HL-60 (cell line): ENCODE measurements at regions not wholly inside any gene's neighbourhood (a gene's known extent, or its start where the extent isn't known, plus 50 kb on each side); places are given as distances from the start of the nearest gene placed in this dataset.

Source experiments
- POLR2AphosphoS5 ChIP-seq: IDR thresholded peaks from 2 replicates; pipeline ENCODE4 v1.6.1; 2012; ENCODE audit warnings: low read depth
- TF ChIP-seq, protein P1 (sequence below): IDR thresholded peaks from one replicate; pipeline ENCODE4 v1.5.1; 2011; ENCODE audit warnings: low read length, control low read depth, inconsistent platforms; ENCODE audit not compliant: insufficient read depth

DNA sequence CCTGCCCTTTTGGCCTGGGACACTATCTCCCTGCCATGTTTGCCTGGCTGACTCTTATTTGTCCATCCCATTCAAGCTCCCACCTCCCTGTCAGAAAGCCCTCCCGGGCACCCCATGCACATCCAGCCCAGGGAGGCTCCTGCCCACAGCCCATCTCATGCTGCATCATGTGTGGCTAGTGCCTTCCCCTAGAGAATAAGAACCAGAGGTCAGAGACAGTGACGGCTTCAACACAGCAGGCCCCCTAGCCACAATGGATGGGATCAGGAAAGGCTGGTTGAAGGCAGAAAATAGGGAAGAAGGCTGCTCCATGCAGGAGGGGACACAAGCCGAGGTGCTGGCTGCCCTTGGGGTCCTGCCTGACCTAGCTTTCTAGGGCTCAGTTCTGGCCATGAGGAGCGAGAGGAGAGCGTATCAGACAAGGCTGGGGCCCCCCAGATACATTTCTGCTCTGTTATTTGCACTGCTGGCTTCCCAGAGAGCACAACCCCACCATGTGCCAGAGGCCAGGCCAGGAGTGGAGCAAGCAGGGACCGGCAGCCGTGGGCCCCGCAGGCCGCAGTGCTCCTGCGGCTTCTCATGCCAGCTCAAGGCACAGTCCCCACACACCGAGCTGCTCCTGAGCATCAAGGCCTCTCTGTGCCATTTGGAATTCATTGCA lies 161.1 kb upstream of the ZMIZ1 start:
- TF ChIP-seq POLR2AphosphoS5, result no peak
- TF ChIP-seq, protein P1, sequence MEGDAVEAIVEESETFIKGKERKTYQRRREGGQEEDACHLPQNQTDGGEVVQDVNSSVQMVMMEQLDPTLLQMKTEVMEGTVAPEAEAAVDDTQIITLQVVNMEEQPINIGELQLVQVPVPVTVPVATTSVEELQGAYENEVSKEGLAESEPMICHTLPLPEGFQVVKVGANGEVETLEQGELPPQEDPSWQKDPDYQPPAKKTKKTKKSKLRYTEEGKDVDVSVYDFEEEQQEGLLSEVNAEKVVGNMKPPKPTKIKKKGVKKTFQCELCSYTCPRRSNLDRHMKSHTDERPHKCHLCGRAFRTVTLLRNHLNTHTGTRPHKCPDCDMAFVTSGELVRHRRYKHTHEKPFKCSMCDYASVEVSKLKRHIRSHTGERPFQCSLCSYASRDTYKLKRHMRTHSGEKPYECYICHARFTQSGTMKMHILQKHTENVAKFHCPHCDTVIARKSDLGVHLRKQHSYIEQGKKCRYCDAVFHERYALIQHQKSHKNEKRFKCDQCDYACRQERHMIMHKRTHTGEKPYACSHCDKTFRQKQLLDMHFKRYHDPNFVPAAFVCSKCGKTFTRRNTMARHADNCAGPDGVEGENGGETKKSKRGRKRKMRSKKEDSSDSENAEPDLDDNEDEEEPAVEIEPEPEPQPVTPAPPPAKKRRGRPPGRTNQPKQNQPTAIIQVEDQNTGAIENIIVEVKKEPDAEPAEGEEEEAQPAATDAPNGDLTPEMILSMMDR, result no peak
